ENCODE measurements at regions not wholly inside any gene's neighbourhood (a gene's known extent, or its start where the extent isn't known, plus 50 kb on each side); places are given as distances from the start of the nearest gene placed in this dataset.

- no peaks in the 10 kb centered on the region for H3K4me1 ChIP-seq (ENCODE audit: control insufficient read depth, insufficient read depth, low read length)
- ATAC-seq (no peak), DNase-seq (ENCODE audit: low read depth, low spot score) (no peak)
- ChIA-PET CTCF (no interaction called here), POLR2A (no interaction called here)
- BruUV-seq (replicated peaks) = no TSS peak
- no peaks in the 10 kb centered on the region for H3K9me3 ChIP-seq (ENCODE audit: control insufficient read depth, insufficient read depth, low read depth, low read length)
- in situ Hi-C loops (cut with HindIII; ENCODE audit: low pct_unique_long_range_greater_than_20kb, low sequenced_read_pairs) (no loop called here), intact Hi-C loops (cut with micrococcal nuclease; ENCODE audit: unreplicated experiment) (no loop called here)
- no peak overlapping the region for H3K27ac ChIP-seq (ENCODE audit: low read length)
- no peaks in the 10 kb centered on the region; the same call in 1 of the 2 replicates for H3K27me3 ChIP-seq (ENCODE audit: control insufficient read depth, insufficient read depth, low read length)
- H3K36me3 ChIP-seq (ENCODE audit: control insufficient read depth, insufficient read depth, low read length) = no peaks in the 10 kb centered on the region
- TF ChIP-seq POLR2AphosphoS5 (IDR thresholded peaks at IDR 0.05; ENCODE audit: low read depth, low read length) (no peak), CTCF (IDR thresholded peaks at IDR 0.05) (no peak), REST (IDR thresholded peaks at IDR 0.05; ENCODE audit: insufficient read depth in 1 of 2, low read depth in 2 of 2, low read length in 1 of 2) (no peak), SIN3A (IDR thresholded peaks at IDR 0.05; ENCODE audit: borderline replicate concordance, insufficient read depth, low read depth, low read length) (no peak)
- no peak overlapping the region for H3K4me3 ChIP-seq (ENCODE audit: low read depth in 2 of 2, low read length in 2 of 2)
Observed at GRCh38 chr13:111919849-111920248, 147.1 kb upstream of the SOX1 start.

GRCh38 chr13:111920306-111920931, 146.5 kb upstream of the SOX1 start:
- ChIA-PET POLR2A (no interaction called here), CTCF (no interaction called here)
- Histone ChIP-seq H3K9me3 (ENCODE audit: control insufficient read depth, insufficient read depth, low read depth, low read length) (no peaks in the 10 kb centered on the region), H3K27ac (ENCODE audit: low read length) (no peak overlapping the region), H3K4me3 (ENCODE audit: low read depth in 2 of 2, low read length in 2 of 2) (no peak overlapping the region), H3K4me1 (ENCODE audit: control insufficient read depth, insufficient read depth, low read length) (no peaks in the 10 kb centered on the region), H3K27me3 (ENCODE audit: control insufficient read depth, insufficient read depth, low read length) (no peaks in the 10 kb centered on the region; the same call in 1 of the 2 replicates), H3K36me3 (ENCODE audit: control insufficient read depth, insufficient read depth, low read length) (no peaks in the 10 kb centered on the region)
- no peak for DNase-seq (ENCODE audit: low read depth, low spot score)
- in situ Hi-C loops (cut with HindIII; ENCODE audit: low pct_unique_long_range_greater_than_20kb, low sequenced_read_pairs) (no loop called here), intact Hi-C loops (cut with micrococcal nuclease; ENCODE audit: unreplicated experiment) (no loop called here)
- TF ChIP-seq TCF7L2 (IDR thresholded peaks at IDR 0.05; ENCODE audit: low read depth, low read length) = no peak
- TF ChIP-seq POLR2AphosphoS5 (IDR thresholded peaks at IDR 0.05; ENCODE audit: low read depth, low read length) = no peak
- no peak for TF ChIP-seq SIN3A (IDR thresholded peaks at IDR 0.05; ENCODE audit: borderline replicate concordance, insufficient read depth, low read depth, low read length)
- TF ChIP-seq REST (IDR thresholded peaks at IDR 0.05; ENCODE audit: insufficient read depth in 1 of 2, low read depth in 2 of 2, low read length in 1 of 2) = no peak
- TF ChIP-seq CTCF (IDR thresholded peaks at IDR 0.05) = no peak
- ATAC-seq = no peak
- BruUV-seq (replicated peaks) = no TSS peak
